NK-92 treated with Interleukin-12 subunit alpha and Interleukin-12 subunit beta, amount 100 ng/mL, for 24 hours (cell line): ENCODE measurements at regions not wholly inside any gene's neighbourhood (a gene's known extent, or its start where the extent isn't known, plus 50 kb on each side); places are given as distances from the start of the nearest gene placed in this dataset.
"Not testable (repeated sequence)": the region's sequence is repeated elsewhere in the genome, so short reads cannot be mapped to it uniquely, and the experiment has no call there.

Experiments used
- DNase-seq: peaks from one replicate; lab custom pipeline; 2025; lab: John Stamatoyannopoulos, UW

DNA sequence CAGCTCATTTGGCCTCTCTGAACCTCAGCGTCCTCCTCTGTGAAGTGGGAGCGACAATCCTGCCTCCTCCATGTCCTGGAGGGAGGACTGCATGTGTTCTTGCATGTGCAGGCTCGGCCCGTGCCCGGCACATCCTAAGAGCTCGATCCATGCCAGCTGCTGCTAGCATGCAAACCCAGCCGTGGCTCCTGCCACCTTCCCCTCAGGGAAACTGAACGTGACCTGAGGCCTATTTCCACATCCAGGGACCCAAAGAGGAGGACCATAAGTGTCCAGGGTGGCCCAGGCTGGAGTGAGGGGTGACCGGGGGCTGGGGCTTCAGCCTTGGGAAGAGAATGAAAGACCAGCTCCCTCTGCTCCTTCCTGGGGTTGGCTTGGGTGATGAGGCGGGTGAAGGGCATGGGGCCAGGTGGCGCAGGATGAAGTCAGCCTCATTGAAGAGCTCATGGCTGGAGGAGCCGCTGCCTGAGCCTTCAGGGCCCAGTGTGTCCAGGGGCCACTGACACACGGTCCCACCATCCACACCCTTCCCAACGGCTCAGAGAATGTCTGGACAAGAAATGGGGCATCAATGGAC is 115.7 kb upstream of the AKAP13 start:
- not testable (repeated sequence) for DNase-seq

DNA sequence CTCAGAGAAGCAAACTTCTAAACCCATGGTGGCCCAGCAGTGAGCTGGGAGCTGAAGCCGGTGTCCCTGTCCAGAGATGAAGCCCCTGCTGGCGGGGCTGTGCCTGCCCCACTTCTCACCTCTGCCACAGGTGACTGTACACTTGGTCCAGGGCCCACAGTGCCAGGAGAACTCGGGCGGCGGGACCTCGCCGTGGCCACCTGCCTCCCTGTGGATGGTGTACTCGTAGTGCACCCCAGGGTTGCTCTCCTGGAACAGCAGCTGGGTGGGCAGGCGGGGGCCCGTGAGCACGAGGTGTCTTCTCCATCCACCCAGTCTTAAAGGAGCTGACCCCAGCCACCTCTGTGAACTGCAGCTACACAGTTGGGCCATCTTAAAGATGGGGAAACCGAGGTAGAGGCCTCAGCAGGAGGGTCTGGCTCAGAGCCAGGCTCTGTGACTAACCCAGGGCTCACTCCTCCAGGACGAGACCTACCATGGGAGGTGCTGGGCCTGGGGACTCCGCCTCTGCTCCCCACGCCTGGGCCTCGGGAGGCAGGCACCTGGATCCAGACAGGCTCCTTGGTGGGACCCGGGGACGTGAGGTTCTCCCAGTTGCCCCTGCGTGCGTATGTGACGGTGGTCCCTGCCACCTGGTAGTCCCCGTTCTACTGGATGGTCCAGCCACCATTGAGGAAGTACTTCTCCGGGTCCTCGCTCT is 113.1 kb upstream of the AKAP13 start:
- not testable (repeated sequence) for DNase-seq

DNA sequence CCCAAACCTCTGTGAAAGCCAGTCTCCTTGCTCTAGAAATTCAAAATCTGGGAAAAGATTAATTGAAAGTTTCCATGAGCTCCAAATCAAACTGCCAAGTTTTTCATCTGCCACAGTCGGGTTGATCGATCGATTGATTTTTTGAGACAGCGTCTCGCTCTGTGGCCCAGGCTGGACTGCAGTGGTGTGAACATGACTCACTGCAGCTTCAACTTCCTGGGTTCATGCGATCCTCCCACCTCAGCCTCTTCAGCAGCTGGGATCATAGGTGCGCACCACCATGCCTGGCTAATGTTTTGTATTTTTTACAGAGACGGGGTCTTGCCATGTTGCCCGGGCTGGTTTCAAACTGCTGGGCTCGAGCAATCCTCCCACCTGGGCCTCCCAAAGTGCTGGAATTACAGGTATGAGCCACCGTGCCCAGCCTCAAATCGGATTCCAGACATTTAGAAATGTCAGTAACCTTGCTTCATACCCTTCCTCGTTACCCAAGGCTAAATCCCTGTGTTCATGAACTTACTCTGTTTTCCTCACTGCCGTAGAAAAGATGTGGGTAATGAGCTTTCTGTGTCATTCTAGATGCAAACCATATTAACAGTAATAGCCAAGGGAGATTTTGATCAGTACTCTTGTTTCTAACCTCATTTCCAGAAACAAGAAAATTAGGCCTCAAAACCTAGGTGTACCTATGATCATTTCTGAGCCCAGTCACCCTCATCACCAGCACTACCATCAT is 105.9 kb upstream of the AKAP13 start:
- DNase-seq = no peak

DNA sequence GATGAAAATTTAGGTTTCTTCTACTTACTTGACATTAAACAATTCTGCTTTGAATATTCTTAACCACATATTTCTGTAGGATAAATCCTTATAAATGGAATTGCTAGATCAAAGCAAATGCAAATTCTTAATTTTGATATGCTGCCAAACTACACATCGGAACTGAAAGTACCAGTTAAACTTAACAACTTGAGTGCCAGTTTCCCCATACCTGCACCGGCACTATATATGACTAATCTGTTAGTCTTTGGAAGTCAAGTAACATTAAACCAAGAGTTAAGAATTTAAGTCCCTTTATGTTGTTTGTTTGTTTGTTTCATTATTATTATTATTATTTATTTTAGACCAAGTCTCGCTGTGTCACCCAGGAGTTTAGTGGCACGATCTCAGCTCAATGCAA is 103.9 kb upstream of the AKAP13 start:
- DNase-seq = no peak

DNA sequence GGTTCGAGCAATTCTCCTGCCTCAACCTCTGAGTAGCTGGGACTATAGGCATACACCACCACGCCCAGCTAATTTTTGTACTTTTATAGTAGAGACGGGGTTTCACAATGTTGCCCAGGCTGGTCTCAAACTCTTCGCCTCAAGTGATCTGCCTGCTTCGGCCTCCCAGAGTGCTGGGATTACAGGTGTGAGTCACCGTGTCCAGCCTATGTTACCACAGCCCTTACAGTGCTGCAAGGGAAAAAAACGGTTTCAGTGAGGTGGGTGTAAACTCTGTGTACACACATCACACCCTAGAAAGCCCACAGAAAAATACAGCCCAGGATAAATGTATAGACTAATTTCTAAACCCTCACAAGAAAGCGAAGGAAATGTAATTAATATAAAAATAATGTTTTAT is 103.5 kb upstream of the AKAP13 start:
- no peak for DNase-seq

DNA sequence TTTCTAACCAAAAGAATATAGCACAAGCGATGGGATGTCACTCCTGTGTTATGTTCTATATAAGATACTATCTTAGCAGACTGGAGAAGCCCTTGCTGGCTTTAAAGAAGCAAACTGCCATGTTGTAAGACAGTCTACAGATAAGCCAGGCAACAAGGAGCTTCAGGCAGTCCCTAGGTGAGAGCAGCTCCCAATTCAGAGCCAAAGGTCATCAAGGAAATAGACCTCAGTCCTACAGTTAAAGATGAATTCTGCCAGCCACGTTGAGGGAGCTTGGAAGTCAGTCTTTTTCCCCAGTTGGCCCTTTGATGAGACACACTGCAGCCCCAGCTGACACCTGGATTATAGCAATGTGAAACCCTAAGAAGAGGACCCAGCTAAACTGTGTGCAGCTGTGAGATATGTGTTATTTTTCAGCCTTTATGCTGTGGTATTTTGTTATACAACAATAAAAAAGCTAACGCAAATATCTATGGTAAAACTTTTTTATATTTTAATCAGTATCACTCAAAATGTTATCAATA is 102.5 kb upstream of the AKAP13 start:
- no peak for DNase-seq

DNA sequence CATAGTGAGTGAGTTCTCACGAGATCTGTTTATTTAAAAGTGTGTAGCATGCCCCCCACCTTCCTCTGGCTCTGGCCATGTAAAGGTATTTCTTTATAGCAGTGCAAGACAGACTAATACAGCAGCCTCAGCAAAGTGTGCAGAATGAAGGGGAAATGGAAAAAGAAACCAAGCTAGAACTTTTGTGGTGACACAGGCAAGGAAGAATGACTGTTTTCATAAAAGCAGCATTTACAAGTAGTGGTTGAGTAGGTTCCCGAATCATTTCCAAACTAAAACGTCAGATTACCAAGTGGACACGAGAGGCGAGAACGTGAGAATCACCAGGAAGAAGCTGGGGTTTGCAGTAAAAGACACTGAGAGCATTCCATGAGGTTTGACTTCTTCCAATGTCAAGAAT is 100.2 kb upstream of the AKAP13 start:
- no peak for DNase-seq

DNA sequence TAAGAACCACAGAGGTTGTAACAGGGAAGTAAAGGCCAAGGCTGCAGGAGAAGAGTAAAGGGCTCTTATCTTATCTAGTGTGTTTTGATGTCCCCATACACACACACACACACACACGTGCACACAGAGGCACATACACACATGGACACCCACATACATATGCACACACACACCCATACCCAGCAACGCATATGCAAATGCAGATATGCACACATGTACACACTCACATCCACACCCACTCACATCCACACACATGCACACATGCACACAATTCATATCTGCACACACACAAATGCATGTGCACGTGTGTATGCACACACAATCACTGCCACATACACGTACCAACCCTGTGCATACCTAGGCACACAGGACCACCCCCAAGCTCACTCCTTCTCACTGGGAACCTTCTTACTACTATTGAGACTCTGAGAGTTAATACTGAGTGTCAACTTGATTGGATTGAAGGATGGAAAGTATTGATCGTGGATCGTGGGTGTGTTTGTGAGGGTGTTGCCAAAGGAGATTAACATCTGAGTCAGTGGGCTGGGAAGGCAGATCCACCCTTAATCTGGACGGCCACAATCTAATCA is 99.0 kb upstream of the AKAP13 start:
- DNase-seq = no peak

DNA sequence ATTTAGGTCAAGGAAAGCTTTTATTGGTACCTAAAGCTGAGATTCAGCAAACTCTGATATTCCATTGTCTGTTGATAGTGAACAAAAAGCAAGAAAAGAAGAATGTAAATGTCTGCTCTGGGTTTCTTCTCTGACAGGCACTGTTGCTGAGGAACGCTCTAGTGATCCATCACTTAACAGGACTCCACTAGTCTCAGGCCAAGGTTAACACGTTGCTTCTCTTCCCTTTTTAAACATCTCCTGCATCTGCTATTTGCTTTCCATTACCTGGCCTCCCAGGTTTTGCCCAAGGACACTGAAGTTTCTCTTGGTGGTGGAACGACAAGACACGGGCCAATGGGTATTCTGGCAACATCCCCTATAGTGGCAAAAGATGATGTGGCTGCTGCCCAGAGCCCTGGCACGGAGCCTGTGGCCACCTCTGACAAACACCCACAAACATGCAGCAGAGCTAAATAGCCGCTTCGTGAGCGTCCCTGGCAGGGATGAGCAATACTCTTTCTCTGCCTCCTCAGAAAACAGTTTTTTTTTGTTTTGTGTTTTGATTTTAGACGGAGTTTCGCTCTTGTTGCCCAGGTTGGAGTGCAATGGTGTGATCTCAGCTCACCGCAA is 97.8 kb upstream of the AKAP13 start:
- DNase-seq = no peak

DNA sequence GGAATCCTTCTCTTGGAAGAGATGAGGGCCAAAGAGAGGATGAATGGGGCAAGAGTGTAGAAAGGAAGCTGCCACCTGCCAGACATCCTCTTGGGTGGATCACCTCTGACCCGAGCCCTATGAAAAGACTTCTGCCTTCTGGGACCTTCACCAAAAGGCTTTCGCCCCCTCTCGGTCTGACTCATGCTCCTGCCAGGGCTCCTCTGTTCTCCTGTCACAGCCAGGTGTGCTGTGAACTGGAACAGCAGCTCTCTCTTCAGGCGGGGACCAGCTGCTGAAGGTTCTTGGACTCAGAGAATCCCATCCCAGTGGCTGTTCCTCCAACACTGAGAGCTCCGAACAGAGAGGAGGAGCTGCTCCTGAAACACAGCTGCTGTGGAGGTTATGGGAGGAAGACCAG is 96.6 kb upstream of the AKAP13 start:
- DNase-seq = not testable (repeated sequence)

DNA sequence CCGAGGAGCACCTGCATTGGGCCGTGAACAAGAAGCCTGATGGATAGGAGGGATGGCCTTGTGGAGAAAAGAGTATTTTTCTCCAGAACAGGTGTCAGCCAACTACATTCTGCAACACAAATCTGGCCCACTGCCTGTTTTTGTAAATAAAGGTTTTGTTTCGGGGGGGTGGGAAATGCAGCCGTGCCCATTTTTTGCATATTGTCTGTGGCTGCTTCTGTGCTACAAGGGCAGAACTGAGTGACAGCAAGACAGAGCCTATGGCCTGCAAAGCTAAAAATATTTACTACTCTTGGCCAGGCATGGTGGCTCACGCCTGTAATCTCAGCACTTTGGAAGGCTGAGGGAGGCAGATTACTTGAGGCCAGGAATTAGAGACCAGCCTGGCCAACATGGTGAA is 95.9 kb upstream of the AKAP13 start:
- DNase-seq = no peak

DNA sequence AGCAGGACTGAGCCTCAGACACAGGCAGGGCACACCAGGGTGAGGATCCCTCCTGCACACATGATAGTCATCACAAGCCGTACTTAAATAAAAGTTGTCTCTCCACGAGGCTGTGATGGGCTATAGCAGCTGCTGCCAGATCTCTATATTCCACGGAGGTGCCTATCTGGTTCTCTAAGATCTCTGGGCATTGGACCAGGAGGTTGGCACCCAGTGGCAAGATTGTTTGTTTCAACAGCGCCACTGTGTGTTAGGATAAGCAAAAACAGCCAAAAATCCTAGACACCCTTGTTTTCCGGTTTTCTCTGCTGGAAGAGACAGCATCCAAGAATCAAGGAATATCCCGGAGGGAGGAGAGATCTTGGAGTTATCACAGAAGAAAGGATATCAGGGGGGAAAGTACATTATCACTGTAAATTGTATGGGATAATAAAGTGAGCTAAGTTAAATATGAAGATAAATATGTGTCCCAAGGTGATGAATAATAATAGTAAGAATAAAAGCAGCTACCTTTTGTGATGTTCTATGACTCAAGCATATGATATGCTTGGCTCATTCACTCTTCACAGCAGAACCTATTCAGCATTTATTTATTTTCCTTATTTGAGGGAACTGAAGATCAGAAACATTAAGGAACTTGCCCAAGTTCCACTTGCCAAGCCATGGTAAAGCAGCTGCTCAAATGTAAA is 90.6 kb upstream of the AKAP13 start:
- no peak for DNase-seq

DNA sequence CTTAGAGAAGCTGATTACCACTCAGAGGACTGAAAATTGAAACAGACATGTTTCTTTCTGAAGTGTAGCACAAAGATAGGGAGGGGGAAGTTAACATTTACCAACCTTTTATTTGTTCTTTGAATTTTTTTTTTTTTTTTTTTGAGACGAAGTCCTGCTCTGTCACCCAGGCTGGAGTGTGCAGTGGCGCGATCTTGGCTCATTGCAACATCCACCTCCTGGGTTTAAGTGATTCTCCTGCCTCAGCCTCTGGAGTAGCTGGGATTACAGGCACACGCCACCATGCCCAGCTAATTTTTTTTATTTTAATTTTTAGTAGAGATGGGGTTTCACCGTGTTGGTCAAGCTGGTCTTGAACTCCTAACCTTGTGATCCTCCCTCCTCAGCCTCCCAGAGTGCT is 87.8 kb upstream of the AKAP13 start:
- not testable (repeated sequence) for DNase-seq

DNA sequence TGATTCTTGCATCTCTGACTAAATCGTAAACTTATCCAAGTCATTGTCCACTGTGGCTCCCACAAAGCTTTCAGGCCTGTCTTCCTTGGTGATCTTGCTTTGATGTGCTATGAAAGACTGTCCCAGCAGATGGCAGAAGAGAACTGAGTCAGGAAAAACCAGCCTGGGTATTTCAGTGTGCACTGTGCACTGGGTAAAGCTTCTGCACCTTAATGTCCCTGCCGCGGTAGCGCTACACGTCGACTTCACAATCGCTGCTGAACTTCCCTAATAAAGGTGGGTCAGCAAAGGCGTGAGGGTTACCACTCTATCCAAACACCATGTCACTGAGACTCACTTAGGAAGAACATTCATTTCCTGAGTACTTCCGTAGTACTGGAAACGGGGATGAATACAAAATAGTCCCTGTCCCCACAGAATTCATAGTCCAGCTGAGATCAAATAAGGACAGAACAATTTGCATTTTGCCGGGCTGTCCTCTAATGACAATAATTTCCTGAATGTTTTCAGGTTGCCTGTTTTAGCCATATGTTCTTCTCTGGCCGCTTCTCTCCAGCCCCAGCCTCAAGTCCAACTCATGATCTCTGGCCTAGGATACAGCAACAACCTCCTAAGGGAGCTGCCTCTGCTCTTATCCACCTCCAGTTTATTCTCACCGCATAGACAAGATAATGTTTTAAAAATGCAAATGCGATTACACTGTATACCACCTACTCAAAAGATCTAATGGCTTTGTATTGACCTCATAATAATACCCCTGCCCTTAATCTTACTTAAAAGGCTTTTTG is 83.6 kb upstream of the AKAP13 start:
- peak; percentile 56 for DNase-seq

DNA sequence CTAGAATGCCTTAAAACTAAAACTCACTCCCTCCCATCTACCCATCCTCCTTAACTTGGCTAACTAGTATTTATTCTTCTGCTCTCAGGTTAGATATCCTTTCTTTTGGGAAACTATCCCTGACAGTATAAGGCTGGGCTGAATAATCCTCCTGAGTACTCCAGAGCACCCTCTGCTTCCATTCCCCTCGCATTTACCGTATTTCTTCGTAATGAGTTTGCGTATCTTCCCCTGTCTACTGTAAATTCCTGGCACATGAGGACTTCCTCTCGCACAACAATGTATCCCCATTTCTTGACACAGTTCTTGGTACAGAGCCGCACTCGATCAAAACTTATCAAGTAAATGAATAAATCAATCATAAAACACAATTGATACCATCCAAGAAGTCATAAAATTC is 82.9 kb upstream of the AKAP13 start:
- no peak for DNase-seq

DNA sequence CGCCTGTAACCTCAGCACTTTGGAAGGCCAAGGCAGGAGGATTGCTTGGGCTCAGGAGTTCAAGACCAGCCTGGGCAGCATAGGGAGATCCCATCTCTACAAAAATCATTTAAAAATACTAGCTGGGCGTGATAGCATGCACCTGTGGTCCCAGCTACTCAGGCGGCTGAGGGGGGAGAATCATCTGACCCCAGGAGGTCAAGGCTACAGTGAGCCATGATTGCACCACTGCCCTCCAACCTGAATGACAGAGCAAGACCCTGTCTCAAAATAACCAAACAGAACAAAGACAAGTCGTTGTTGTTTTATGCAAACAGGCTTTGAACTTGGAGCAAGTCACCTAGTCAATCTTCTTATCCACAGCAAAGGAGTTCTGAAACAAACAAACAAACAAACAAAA is 82.0 kb upstream of the AKAP13 start:
- no peak for DNase-seq

DNA sequence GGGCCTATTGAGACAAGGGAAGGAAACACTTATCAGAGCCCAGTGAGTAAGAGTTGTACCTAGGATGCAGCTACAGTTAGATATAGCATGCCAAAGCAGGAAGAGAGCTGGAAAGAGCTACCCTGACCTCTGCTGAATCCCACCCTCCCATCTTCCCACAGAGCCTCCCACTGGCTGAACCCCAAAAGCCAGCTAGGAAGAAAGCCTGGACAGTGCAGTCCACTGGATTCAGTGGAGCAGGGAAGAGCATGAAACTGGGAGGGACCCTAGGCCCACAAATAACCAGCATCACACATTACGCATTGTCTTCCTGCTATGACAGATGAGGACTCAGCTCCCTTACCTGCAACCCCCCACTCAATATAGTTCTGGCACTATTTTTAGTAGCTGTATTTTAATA is 81.5 kb upstream of the AKAP13 start:
- DNase-seq = no peak

DNA sequence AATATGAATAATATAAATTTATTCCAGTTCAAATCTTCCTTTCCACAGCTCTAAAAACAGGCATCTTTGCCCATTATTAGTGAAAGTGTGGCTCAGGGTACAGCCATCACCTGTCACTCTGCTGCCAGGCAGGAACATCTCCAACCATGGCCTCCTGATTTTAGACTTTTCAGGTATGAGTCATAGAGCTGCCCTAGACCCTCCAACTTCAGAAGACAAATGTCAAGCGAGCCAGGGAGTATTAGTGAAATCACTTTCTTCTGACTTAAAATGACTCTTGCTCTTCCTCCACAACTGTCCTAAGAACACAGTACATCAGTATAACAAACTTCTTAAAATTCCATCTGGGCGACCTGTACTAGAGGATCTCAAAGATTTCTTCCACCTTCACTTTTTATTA is 78.1 kb upstream of the AKAP13 start:
- DNase-seq = no peak

DNA sequence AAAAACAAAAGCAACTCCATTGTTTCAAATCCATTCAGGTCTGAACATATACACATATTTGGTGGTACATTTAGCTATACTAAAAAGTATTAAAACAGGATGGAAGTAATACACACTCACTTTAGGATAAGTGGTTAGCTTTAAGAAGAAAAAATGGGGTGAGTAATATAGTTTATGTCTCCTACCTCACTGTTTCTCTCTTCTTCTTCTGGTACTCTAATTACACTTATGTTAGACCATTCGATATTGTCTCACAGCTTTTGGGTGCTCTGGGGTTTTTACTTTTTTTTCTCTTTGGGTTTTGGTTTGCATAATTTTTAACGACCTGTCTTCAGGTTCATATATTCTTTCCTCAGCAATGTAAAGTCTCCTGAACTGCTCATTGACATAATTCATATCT is 75.4 kb upstream of the AKAP13 start:
- no peak for DNase-seq

DNA sequence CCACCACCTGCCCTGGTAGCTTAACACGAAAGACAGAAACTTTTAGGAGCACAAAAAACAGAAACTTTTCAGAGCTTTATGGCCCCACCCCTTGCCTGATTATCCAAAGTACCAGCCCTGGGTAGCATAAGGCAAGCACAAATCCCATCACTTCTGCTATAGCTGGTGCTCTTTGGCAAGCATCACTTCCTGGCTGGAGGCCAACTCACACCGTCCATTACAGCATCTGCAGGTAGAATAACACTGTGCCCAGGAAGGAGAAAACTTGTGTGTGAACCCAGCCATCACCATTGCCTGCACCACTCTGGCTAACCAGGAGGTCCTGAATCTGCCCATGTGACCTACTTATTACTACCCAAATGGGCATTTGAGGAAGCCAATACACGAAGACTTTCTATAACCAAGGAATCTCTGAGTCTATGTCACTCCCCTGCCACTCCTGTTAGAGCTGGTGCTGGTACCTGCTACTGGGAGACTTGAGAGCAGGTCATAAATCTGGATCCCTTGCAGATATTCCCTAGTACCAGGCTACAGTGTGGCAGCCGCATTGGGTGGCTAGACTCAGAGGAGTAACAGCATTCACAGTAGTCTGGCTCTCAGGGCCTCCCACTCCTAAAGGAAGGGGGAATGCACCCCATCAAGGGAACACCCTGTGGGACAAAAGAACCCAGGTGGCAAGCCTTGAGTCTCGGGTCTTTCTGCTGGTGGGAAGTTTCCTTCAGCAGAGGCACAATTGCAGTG is 73.3 kb upstream of the AKAP13 start:
- DNase-seq = no peak
